WTC11 (cell line): ENCODE measurements at regions not wholly inside any gene's neighbourhood (a gene's known extent, or its start where the extent isn't known, plus 50 kb on each side); places are given as distances from the start of the nearest gene placed in this dataset.

Experiments
- CBFB ChIP-seq: sonication (generic); formaldehyde crosslinking; IDR thresholded peaks from 2 replicates; pipeline ENCODE4 v1.8.1; 2022; ENCODE audit warnings: mild to moderate bottlenecking, low read depth, missing genetic modification reagents
- CTCF ChIP-seq: fragments of 200-600 bp; IDR thresholded peaks from 2 replicates; pipeline ENCODE4 v1.8.0; 2022; ENCODE audit warnings: antibody characterized with exemption
- ESRRA ChIP-seq: sonication (generic); formaldehyde crosslinking; IDR thresholded peaks from 2 replicates; pipeline ENCODE4 v1.8.1; 2022; ENCODE audit warnings: mild to moderate bottlenecking, missing genetic modification reagents, borderline replicate concordance
- TEAD1 ChIP-seq: sonication (generic); formaldehyde crosslinking; IDR thresholded peaks from 2 replicates; pipeline ENCODE4 v1.8.0; 2022; ENCODE audit warnings: mild to moderate bottlenecking, missing genetic modification reagents
- ZNF232 ChIP-seq: sonication (generic); formaldehyde crosslinking; IDR thresholded peaks from 2 replicates; pipeline ENCODE4 v1.8.0; 2022; ENCODE audit warnings: mild to moderate bottlenecking, missing genetic modification reagents
- TF ChIP-seq, protein P1 (sequence below): sonication (generic); formaldehyde crosslinking; IDR thresholded peaks from 2 replicates; pipeline ENCODE4 v1.8.0; 2022; ENCODE audit warnings: mild to moderate bottlenecking, missing genetic modification reagents
- TF ChIP-seq, protein P2 (sequence below): sonication (generic); formaldehyde crosslinking; IDR thresholded peaks from 2 replicates; pipeline ENCODE4 v1.8.1; 2022; ENCODE audit warnings: mild to moderate bottlenecking, missing genetic modification reagents, moderate library complexity, borderline replicate concordance
- TF ChIP-seq, protein P3 (sequence below): sonication (generic); formaldehyde crosslinking; IDR thresholded peaks from 2 replicates; pipeline ENCODE4 v1.8.1; 2022; ENCODE audit warnings: mild to moderate bottlenecking, moderate library complexity, missing genetic modification reagents

GRCh38 chr5:100992354-100992753, 89.3 kb upstream of the ST8SIA4 start:
- TF ChIP-seq ESRRA (CRISPR knock-in tag) (no peak), CBFB (CRISPR knock-in tag) (no peak), ZNF232 (CRISPR knock-in tag) (no peak), CTCF (no peak), TEAD1 (CRISPR knock-in tag) (no peak)
- TF ChIP-seq, protein P1, sequence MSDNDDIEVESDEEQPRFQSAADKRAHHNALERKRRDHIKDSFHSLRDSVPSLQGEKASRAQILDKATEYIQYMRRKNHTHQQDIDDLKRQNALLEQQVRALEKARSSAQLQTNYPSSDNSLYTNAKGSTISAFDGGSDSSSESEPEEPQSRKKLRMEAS (CRISPR knock-in tag): no peak
- TF ChIP-seq, protein P2, sequence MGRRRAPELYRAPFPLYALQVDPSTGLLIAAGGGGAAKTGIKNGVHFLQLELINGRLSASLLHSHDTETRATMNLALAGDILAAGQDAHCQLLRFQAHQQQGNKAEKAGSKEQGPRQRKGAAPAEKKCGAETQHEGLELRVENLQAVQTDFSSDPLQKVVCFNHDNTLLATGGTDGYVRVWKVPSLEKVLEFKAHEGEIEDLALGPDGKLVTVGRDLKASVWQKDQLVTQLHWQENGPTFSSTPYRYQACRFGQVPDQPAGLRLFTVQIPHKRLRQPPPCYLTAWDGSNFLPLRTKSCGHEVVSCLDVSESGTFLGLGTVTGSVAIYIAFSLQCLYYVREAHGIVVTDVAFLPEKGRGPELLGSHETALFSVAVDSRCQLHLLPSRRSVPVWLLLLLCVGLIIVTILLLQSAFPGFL (CRISPR knock-in tag): no peak
- TF ChIP-seq, protein P3, sequence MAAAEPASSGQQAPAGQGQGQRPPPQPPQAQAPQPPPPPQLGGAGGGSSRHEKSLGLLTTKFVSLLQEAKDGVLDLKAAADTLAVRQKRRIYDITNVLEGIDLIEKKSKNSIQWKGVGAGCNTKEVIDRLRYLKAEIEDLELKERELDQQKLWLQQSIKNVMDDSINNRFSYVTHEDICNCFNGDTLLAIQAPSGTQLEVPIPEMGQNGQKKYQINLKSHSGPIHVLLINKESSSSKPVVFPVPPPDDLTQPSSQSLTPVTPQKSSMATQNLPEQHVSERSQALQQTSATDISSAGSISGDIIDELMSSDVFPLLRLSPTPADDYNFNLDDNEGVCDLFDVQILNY: no peak
